ENCODE measurements at regions not wholly inside any gene's neighbourhood (a gene's known extent, or its start where the extent isn't known, plus 50 kb on each side); places are given as distances from the start of the nearest gene placed in this dataset.
"Not testable (repeated sequence)": the region's sequence is repeated elsewhere in the genome, so short reads cannot be mapped to it uniquely, and the experiment has no call there.

DNA sequence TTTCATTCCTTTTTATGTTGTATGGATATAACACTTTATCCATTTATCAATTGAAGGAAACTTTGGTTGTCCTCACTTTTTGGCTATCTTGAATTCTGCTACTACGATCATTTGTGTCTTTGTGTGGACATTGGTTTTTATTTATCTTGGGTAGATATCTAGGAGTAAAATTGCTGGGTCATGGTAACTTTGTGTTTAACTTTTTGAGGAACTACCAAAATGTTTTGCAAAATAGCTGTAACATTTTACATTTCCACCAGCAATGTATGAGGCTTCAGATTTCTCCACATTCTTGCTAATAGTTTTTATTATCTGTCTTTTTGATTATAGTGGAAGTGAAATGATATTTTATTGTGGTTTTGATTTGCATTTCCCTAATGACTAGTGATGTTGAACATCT is 55.6 kb downstream of the TLNRD1 start:
- DNase-seq = no peak

DNA sequence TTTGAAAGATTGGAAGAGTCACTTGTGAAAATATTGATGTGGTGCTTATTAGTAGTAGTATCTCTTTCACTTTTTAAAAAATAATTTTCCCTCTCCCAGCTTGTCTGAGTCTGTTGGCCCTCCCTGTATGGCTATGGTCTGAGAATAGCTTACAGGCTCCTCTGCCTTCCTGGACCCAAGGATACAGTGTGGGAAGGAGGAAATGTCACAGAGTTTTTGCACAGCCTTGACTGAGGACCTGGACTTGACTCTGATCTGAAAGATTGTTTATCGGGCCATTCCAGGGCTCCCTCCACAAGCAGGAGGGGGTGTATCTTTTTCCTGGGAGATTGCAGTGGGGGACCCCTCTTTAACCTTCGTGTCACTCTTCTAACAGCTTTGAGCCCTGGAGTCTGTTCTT is 59.7 kb downstream of the TLNRD1 start:
- DNase-seq = no peak

GRCh38 chr15:81060907-81061306 is 60.2 kb downstream of the TLNRD1 start:
- DNase-seq = no peak

DNA sequence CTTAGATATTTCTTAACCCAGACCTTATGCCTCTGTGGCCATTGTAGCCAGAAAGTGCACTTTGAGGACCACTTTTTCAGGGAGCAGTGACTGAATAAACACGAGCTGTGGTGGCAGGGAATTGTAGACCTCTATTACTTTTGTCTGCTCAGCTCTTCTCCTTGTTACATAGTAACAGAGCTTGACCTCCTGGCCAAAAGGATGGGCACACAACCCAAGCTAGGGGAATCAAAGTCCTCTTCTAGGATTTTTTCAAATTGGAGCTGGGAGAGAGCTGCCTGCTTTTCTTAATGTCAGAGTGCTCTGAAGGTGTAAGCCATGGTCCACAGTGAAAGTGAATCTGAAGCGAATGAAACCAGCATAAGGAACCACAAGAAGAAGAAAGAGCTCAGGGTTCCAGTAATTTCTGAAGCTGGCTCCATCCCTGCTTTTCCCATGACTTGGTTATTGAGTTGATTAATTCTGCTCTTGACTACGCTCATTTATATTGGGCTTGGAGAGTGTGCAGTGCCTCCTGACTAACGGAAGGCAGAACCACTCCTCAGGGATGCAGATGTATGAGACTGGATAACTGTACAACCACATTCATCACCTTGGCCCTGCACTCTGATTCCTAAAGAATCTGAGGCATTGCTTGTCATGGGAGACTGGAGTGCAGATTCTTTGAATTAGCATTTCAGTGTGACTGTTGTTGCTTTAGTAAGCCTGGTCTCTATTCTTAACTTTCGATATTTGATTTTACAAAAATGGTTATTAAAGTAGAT is 60.9 kb downstream of the TLNRD1 start:
- peak; percentile 25 for DNase-seq

- DNase-seq = no peak
Measured at GRCh38 chr15:81062937-81063336, 62.2 kb downstream of the TLNRD1 start.

- DNase-seq = no peak
Measured at GRCh38 chr15:81064253-81064652, 63.5 kb downstream of the TLNRD1 start.

GRCh38 chr15:81067567-81067966 is 66.5 kb upstream of the CFAP161 start:
- not testable (repeated sequence) for DNase-seq

DNA sequence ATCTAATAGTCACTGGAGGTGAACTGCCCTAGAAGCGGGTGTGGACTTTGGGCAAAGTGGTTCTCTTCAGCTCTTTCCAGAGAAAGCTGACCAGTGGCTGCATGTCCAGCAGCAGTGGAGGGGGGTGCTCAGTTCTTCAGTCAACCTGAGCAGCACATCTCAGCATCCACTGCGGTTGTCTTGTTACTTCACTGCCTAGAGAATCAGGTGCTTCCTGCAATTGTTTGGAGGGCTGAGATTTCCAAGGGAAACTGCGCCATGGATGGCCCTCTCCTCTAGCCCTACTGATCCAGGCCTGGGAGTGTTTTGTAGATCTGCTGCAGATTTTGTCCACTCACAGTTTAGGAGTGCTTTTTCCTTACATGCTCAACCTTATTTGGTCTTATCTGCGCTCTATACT is 65.6 kb upstream of the CFAP161 start:
- DNase-seq = no peak

DNA sequence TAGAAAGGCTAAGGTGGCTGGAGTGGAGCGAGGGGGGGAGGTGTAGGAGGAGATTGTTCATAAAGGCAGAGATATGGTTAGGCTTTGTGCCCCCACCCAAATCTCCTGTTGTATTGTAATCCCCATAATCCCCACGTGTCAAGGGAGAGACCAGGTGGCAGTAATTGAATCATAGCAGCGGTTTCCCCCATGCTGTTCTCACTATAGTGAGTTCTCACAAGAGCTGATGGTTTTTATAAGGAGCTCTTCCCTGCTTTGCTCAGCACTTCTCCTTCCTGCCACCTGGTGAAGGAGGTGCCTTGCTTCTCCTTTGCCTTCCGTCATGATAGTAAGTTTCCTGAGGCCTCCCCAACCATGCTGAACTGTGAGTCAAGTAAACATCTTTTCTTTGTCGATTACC is 64.7 kb upstream of the CFAP161 start:
- DNase-seq = no peak

DNA sequence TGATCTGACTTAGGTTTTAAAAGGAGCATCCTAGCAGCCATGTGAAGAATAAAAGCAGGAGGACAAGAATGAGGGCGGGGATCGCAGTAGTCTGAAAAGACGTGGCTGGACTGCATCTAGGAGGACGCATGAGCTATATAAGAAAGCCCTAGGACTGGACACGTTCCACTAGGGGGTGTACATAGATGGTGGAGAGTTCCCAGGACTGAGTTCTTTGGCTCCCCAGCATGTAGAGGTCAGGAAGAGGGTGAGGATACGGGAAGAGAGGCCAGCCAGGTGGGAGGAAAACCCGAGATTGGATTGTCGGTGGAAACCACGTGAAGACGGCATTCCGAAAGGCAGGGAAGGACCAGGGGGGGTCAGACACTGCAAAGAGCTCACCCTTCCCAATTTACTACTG is 64.2 kb upstream of the CFAP161 start:
- DNase-seq = no peak

DNA sequence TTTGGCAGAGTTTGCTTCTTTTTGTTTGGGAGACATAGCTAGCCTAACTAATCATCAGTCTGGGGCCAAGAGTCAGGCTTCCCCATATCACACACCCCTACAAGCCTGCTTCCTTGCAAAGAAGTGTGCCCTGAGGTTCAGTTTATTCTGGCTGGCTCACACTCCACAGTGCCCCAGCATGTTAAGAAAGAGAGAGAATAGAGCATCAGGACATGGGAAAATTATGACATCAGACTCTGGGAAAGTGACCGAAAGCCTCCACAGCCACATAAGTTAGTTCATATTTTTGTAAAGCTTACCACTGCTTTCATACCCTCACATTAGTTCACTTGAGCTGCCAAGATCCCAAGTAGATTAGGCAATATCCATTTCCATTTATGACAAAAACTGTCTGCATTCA is 63.0 kb upstream of the CFAP161 start:
- peak; percentile 56 for DNase-seq

DNA sequence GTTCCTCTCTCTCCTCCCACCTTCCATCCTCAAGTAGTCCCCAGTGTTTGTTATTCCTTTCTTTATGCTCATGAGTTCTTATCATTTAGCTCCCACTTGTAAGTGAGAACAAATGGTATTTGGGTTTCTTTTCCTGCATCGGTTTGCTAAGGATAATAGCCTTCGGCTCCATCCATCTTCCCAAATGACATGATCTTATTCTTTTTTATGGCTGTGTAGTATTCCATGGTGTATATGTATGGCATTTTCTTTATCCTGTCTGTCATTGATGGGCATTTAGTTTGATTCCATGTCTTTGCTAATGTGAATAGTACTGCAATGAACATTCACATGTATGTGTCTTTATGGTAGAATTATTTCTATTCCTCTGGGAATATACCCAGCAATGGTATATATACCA is 62.4 kb upstream of the CFAP161 start:
- DNase-seq = no peak

DNA sequence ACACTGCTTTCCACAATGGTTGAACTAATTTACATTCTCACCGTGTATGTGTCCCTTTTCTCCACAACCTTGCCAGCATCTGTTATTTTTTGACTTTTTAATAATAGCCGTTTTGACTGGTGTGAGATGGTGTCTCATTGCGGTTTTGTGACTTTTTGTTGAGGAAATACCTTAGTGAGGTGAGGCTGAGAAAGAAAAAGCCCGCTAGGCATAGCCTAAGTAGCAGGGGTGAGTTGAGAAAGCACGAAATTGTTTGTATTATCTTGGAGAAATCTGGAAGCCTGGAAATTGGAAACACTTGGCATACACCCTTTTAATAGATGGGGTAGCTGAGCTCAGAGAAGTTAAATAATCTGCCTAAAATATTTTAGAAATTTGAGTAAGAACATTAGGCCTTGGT is 61.5 kb upstream of the CFAP161 start:
- DNase-seq = no peak

DNA sequence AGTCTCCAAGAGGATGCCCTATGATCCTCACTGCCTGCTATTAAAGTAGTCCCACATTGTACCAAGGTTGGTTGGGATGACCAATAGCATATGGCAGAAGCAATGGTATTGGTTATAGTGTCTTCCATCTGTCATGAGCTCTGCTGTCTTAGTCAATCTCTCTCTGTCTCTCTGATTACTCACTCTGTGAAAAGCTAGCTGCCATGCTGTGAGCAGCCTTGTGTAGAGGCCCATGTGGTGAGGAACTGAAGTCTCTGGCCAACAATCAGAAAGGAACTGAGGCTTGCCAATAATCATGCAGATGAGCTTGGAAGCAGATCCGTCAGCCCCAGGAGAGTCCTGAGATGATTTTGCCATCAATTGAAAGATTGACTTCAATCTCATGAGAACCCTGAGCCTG is 60.3 kb upstream of the CFAP161 start:
- peak; percentile 46 for DNase-seq

GRCh38 chr15:81074773-81075172 is 59.3 kb upstream of the CFAP161 start:
- DNase-seq = no peak

DNA sequence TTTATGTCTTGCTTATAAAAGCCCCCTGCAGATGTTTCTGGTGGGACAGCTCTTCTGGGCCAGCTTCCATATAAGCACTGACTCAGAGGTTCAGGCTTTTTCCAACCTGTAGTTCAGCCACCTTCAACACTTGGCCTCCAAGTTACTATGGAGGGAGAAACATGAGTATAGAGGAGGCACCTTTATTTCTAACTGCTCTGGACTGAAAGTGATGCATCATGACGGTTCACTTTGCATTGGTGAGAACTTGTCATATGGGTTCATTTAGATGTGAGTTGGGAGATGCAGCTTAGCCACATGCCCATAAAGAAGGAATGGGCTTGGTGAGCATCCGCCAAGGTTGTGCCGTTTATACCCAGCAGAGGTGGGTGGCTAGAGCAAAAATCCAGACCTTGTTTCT is 58.8 kb upstream of the CFAP161 start:
- no peak for DNase-seq

DNA sequence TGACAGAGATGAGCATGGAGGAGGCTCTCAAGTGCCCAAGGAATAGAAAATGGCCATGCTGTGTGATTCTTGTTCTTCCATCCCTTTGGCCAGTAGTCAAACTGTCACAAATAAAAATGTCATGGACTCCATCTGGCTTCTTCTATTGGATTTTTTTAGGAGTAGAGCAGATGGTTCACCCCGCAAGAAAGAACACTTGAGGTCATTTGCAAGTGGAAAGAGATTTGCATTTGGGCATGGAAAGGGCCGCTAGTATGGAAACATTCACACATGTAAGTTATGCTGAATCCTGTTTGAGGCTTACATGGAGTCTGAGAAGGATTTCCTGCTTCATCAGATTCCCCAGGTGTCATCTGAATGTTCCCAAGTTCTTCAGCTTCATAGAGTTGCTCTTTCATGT is 53.1 kb upstream of the CFAP161 start:
- no peak for DNase-seq

- DNase-seq = no peak
Measured at GRCh38 chr15:81083201-81083600, 50.9 kb upstream of the CFAP161 start.

Data from fibroblast of upper back skin (primary cell).